ENCODE measurements at regions not wholly inside any gene's neighbourhood (a gene's known extent, or its start where the extent isn't known, plus 50 kb on each side); places are given as distances from the start of the nearest gene placed in this dataset.

GRCh38 chr1:60583696-60584095, 498.7 kb upstream of the NFIA start:
- BruUV-seq (replicated peaks), result no TSS peak

GRCh38 chr1:60581455-60582220, 500.7 kb upstream of the NFIA start:
- no peak for DNase-seq (ENCODE audit: low spot score)
- Histone ChIP-seq H3K27me3 (replicated peaks; ENCODE audit: insufficient read depth, low read depth, low read length, poor library complexity) (no peaks in the 10 kb centered on the region), H3K4me3 (ENCODE audit: low read depth, low read length, poor library complexity, severe bottlenecking) (no peak overlapping the region), H3K36me3 (ENCODE audit: insufficient read depth, low read length, poor library complexity, severe bottlenecking) (no peaks in the 10 kb centered on the region), H3K27ac (ENCODE audit: low read depth, low read length, poor library complexity, severe bottlenecking) (no peak overlapping the region), H3K9me3 (ENCODE audit: low read depth, low read length, poor library complexity, severe bottlenecking) (peaks cover 15% of the 10 kb centered on the region), H3K4me1 (ENCODE audit: insufficient read depth, low read length, poor library complexity, severe bottlenecking) (no peaks in the 10 kb centered on the region)
- no TSS peak for BruUV-seq (replicated peaks)
- intact Hi-C loops (cut with micrococcal nuclease; ENCODE audit: unreplicated experiment), result no loop called here
- POLR2A ChIA-PET (ENCODE audit: low non-redundant PET), result no interaction called here
- TF ChIP-seq EZH2 (IDR thresholded peaks at IDR 0.05; ENCODE audit: borderline replicate concordance, low read depth, low read length, poor library complexity, severe bottlenecking) (no peak), CTCF (conservative IDR thresholded peaks at IDR 0.05; ENCODE audit: low read depth, low read length) (no peak)
- CTCF ChIA-PET, result no interaction called here

More at GRCh38 chr1:60583696-60584095, 498.7 kb upstream of the NFIA start:
- H3K4me1 ChIP-seq (ENCODE audit: insufficient read depth, low read length, poor library complexity, severe bottlenecking), result no peaks in the 10 kb centered on the region
- H3K4me3 ChIP-seq (ENCODE audit: low read depth, low read length, poor library complexity, severe bottlenecking), result no peak overlapping the region
- intact Hi-C loops (cut with micrococcal nuclease; ENCODE audit: unreplicated experiment), result no loop called here
- ChIA-PET POLR2A (ENCODE audit: low non-redundant PET) (no interaction called here), CTCF (no interaction called here)
- peaks cover 15% of the 10 kb centered on the region for H3K9me3 ChIP-seq (ENCODE audit: low read depth, low read length, poor library complexity, severe bottlenecking)
- no peak for DNase-seq (ENCODE audit: low spot score)
- no peaks in the 10 kb centered on the region for H3K27me3 ChIP-seq (replicated peaks; ENCODE audit: insufficient read depth, low read depth, low read length, poor library complexity)
- no peak for TF ChIP-seq EZH2 (IDR thresholded peaks at IDR 0.05; ENCODE audit: borderline replicate concordance, low read depth, low read length, poor library complexity, severe bottlenecking)
- no peak for TF ChIP-seq CTCF (conservative IDR thresholded peaks at IDR 0.05; ENCODE audit: low read depth, low read length)
- no peak overlapping the region for H3K27ac ChIP-seq (ENCODE audit: low read depth, low read length, poor library complexity, severe bottlenecking)
- no peaks in the 10 kb centered on the region for H3K36me3 ChIP-seq (ENCODE audit: insufficient read depth, low read length, poor library complexity, severe bottlenecking)

GRCh38 chr1:60577029-60577428, 503.5 kb upstream of the C1orf87 start:
- intact Hi-C loops (cut with micrococcal nuclease; ENCODE audit: unreplicated experiment), result no loop called here
- DNase-seq (ENCODE audit: low spot score), result no peak
- BruUV-seq (replicated peaks), result no TSS peak
- no peaks in the 10 kb centered on the region for H3K36me3 ChIP-seq (ENCODE audit: insufficient read depth, low read length, poor library complexity, severe bottlenecking)
- ChIA-PET CTCF (no interaction called here), POLR2A (ENCODE audit: low non-redundant PET) (no interaction called here)
- H3K9me3 ChIP-seq (ENCODE audit: low read depth, low read length, poor library complexity, severe bottlenecking), result no peaks in the 10 kb centered on the region
- no peaks in the 10 kb centered on the region for H3K4me1 ChIP-seq (ENCODE audit: insufficient read depth, low read length, poor library complexity, severe bottlenecking)
- H3K27ac ChIP-seq (ENCODE audit: low read depth, low read length, poor library complexity, severe bottlenecking), result no peak overlapping the region
- no peak overlapping the region for H3K4me3 ChIP-seq (ENCODE audit: low read depth, low read length, poor library complexity, severe bottlenecking)
- no peak for TF ChIP-seq CTCF (conservative IDR thresholded peaks at IDR 0.05; ENCODE audit: low read depth, low read length)
- no peak for TF ChIP-seq EZH2 (IDR thresholded peaks at IDR 0.05; ENCODE audit: borderline replicate concordance, low read depth, low read length, poor library complexity, severe bottlenecking)
- H3K27me3 ChIP-seq (replicated peaks; ENCODE audit: insufficient read depth, low read depth, low read length, poor library complexity), result no peaks in the 10 kb centered on the region

Measured in A673 (cell line).